Liver (tissue), 3 donors: ENCODE measurements at regions not wholly inside any gene's neighbourhood (a gene's known extent, or its start where the extent isn't known, plus 50 kb on each side); places are given as distances from the start of the nearest gene placed in this dataset.

ENCODE experiments used
- GABPA ChIP-seq, 2 donors: IDR thresholded peaks in 1 of 2; conservative IDR thresholded peaks in 1 of 2; 2 replicates each; pipeline ENCODE4 v1.6.1; 2016; ENCODE audit warnings: antibody characterized with exemption in 2 of 2, mild to moderate bottlenecking in 1 of 2, moderate library complexity in 1 of 2
- HNF4A ChIP-seq, 2 donors: conservative IDR thresholded peaks; 2 replicates each; pipeline ENCODE4 v1.6.1; 2016; ENCODE audit warnings: antibody characterized with exemption in 2 of 2, mild to moderate bottlenecking in 2 of 2
- JUND ChIP-seq, 2 donors: IDR thresholded peaks; 2 replicates each; pipeline ENCODE4 v1.6.1; 2016; ENCODE audit warnings: antibody characterized with exemption in 2 of 2
- YY1 ChIP-seq: IDR thresholded peaks from 2 replicates; pipeline ENCODE4 v1.6.1; 2016; ENCODE audit warnings: antibody characterized with exemption, mild to moderate bottlenecking
- TF ChIP-seq, protein P1 (sequence below): fragments of 150-350 bp; IDR thresholded peaks from 2 replicates; pipeline ENCODE4 v1.5.1; 2017; ENCODE audit warnings: improper control_type of control experiment, low read depth, low read length; ENCODE audit not compliant: missing input control
- donor health status: healthy.
- donor health status: healthy.

GRCh38 chr5:74282490-74282889 is 358.0 kb downstream of the ENC1 start:
- TF ChIP-seq, protein P1, sequence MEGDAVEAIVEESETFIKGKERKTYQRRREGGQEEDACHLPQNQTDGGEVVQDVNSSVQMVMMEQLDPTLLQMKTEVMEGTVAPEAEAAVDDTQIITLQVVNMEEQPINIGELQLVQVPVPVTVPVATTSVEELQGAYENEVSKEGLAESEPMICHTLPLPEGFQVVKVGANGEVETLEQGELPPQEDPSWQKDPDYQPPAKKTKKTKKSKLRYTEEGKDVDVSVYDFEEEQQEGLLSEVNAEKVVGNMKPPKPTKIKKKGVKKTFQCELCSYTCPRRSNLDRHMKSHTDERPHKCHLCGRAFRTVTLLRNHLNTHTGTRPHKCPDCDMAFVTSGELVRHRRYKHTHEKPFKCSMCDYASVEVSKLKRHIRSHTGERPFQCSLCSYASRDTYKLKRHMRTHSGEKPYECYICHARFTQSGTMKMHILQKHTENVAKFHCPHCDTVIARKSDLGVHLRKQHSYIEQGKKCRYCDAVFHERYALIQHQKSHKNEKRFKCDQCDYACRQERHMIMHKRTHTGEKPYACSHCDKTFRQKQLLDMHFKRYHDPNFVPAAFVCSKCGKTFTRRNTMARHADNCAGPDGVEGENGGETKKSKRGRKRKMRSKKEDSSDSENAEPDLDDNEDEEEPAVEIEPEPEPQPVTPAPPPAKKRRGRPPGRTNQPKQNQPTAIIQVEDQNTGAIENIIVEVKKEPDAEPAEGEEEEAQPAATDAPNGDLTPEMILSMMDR: no peak
- TF ChIP-seq JUND (IDR thresholded peaks at IDR 0.05) (no peak), GABPA (IDR thresholded peaks at IDR 0.05 in 1 of 2, conservative IDR thresholded peaks at IDR 0.05 in 1 of 2) (no peak), HNF4A (conservative IDR thresholded peaks at IDR 0.05) (no peak), YY1 (no peak)
